ENCODE measurements at regions not wholly inside any gene's neighbourhood (a gene's known extent, or its start where the extent isn't known, plus 50 kb on each side); places are given as distances from the start of the nearest gene placed in this dataset.

- TF ChIP-seq, protein P1, sequence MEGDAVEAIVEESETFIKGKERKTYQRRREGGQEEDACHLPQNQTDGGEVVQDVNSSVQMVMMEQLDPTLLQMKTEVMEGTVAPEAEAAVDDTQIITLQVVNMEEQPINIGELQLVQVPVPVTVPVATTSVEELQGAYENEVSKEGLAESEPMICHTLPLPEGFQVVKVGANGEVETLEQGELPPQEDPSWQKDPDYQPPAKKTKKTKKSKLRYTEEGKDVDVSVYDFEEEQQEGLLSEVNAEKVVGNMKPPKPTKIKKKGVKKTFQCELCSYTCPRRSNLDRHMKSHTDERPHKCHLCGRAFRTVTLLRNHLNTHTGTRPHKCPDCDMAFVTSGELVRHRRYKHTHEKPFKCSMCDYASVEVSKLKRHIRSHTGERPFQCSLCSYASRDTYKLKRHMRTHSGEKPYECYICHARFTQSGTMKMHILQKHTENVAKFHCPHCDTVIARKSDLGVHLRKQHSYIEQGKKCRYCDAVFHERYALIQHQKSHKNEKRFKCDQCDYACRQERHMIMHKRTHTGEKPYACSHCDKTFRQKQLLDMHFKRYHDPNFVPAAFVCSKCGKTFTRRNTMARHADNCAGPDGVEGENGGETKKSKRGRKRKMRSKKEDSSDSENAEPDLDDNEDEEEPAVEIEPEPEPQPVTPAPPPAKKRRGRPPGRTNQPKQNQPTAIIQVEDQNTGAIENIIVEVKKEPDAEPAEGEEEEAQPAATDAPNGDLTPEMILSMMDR (IDR thresholded peaks at IDR 0.05) = no peak
- TF ChIP-seq POLR2A (IDR thresholded peaks at IDR 0.05) (no peak), EP300 (IDR thresholded peaks at IDR 0.05) (no peak)
Observed at GRCh38 chr17:77379065-77379428, 238.3 kb downstream of the SEC14L1 start.
